Nephron progenitor cell (in vitro differentiated cells): ENCODE measurements at regions not wholly inside any gene's neighbourhood (a gene's known extent, or its start where the extent isn't known, plus 50 kb on each side); places are given as distances from the start of the nearest gene placed in this dataset.

Experiments used
- DNase-seq: peaks from one replicate; pipeline ENCODE4 v3.0.0; 2021
- H3K27ac Mint-ChIP-seq: 2 replicates; pipeline ENCODE4 v1.8.0; 2021; ENCODE audit warnings: mild to moderate bottlenecking, moderate library complexity, mixed read lengths
- H3K27me3 Mint-ChIP-seq: 2 replicates; pipeline ENCODE4 v1.8.0; 2021; ENCODE audit warnings: mild to moderate bottlenecking, low read depth, mixed read lengths; ENCODE audit not compliant: poor library complexity
- H3K36me3 Mint-ChIP-seq: 2 replicates; pipeline ENCODE4 v1.8.0; 2021; ENCODE audit warnings: low read depth, mixed read lengths
- H3K4me1 Mint-ChIP-seq: 2 replicates; pipeline ENCODE4 v1.8.0; 2021; ENCODE audit warnings: mixed read lengths
- H3K4me3 Mint-ChIP-seq: 2 replicates; pipeline ENCODE4 v1.8.0; 2021; ENCODE audit warnings: mild to moderate bottlenecking, moderate library complexity, mixed read lengths
- H3K9me3 Mint-ChIP-seq: 2 replicates; pipeline ENCODE4 v1.8.0; 2021; ENCODE audit warnings: mild to moderate bottlenecking, moderate library complexity, mixed read lengths
- TF ChIP-seq, protein P1 (sequence below): fragments of 200-600 bp; sonication (generic); IDR thresholded peaks from 2 replicates; pipeline ENCODE4 v1.5.0; 2021; ENCODE audit warnings: antibody characterized with exemption

DNA sequence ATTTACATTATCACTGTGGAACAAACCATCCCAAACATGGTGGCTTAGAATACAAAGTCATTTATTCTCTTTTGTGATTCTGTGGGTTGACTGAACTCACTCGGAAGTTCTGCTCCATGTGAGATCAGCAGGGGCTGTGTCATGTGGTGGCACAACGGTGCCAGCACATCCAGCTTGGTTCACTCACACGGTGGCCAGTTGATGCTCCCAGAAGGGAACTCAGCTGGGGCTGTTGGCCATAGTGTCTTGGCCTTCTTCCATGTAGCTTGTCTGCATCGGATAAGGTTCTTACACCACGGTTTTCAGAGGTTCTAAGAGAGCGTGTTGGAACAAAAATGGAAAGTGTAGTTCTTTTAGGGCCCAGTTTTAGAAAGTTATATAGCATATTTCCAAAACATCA is 312.7 kb downstream of the DMRT2 start:
- no peaks in the 10 kb centered on the region for H3K4me1 Mint-ChIP-seq
- TF ChIP-seq, protein P1, sequence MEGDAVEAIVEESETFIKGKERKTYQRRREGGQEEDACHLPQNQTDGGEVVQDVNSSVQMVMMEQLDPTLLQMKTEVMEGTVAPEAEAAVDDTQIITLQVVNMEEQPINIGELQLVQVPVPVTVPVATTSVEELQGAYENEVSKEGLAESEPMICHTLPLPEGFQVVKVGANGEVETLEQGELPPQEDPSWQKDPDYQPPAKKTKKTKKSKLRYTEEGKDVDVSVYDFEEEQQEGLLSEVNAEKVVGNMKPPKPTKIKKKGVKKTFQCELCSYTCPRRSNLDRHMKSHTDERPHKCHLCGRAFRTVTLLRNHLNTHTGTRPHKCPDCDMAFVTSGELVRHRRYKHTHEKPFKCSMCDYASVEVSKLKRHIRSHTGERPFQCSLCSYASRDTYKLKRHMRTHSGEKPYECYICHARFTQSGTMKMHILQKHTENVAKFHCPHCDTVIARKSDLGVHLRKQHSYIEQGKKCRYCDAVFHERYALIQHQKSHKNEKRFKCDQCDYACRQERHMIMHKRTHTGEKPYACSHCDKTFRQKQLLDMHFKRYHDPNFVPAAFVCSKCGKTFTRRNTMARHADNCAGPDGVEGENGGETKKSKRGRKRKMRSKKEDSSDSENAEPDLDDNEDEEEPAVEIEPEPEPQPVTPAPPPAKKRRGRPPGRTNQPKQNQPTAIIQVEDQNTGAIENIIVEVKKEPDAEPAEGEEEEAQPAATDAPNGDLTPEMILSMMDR: no peak
- peaks cover 4% of the 10 kb centered on the region for H3K27me3 Mint-ChIP-seq
- H3K27ac Mint-ChIP-seq: no peak overlapping the region
- no peaks in the 10 kb centered on the region for H3K36me3 Mint-ChIP-seq
- no peak for DNase-seq
- no peak overlapping the region for H3K4me3 Mint-ChIP-seq
- H3K9me3 Mint-ChIP-seq: peaks cover 50% of the 10 kb centered on the region

DNA sequence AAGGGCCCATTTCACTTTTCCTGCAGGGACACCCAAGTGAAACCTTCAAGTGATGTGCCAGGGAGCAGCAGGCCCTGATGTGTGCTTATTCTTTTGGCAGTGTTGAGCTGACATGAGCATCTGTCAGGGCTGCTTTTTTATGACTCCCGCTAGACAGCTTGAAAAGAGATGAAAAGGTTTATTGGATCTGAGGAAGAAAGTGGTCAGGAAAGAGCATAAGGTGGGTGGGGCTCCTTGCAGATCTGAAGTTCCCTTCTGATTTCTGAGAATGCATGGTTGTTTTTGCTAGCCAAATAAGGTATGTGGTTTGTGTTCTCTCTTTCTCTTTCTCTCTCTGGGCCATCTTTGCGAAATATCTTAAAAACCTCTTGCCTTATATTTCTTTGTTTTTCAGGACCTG is 316.1 kb downstream of the DMRT2 start:
- H3K36me3 Mint-ChIP-seq: no peaks in the 10 kb centered on the region
- peaks cover 39% of the 10 kb centered on the region for H3K9me3 Mint-ChIP-seq
- no peaks in the 10 kb centered on the region for H3K4me1 Mint-ChIP-seq
- TF ChIP-seq, protein P1: no peak
- no peak overlapping the region for H3K4me3 Mint-ChIP-seq
- H3K27me3 Mint-ChIP-seq: peaks cover 4% of the 10 kb centered on the region
- H3K27ac Mint-ChIP-seq: no peak overlapping the region
- no peak for DNase-seq

DNA sequence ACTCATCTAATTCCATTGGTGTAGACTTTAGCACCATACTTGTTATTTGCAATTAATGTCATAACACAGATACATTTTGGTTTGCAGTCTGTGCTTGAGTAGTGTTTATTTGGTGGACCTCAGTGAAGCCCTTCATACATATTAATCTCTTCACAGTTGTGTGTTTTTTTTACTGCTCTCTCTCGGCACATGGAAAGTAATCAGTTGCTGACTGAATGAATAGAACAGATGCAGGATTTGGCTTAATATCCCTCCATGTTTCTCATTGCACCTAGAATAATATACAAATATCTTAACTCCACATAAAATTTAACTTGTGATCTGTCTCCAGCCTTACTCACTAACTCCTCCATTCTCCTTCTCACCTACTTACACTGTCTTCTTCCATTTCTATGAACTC is 319.1 kb downstream of the DMRT2 start:
- no peak for DNase-seq
- Mint-ChIP-seq H3K27ac (no peak overlapping the region), H3K4me1 (no peaks in the 10 kb centered on the region), H3K27me3 (no peaks in the 10 kb centered on the region), H3K36me3 (no peaks in the 10 kb centered on the region), H3K4me3 (no peak overlapping the region), H3K9me3 (peaks cover 31% of the 10 kb centered on the region)
- TF ChIP-seq, protein P1: no peak

DNA sequence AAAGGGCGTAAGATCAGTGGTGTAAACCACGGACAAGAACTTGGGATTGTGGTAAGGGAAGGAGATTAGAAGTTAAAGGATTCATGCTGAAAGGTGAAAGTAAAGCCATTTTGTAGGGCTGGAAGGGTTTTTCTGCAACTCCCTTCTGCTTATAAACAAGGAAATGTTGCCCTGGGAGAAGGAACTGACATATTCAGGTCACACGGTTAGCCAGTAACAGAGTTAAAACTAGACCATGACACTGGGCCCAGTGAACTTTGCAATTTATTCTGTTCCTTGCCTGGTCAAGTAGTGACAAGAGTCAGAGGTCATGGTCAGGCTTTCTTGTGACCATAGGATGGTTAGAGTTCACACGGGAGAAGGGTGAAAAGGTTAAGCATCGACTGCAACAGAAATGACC is 323.3 kb downstream of the DMRT2 start:
- Mint-ChIP-seq H3K27me3 (no peaks in the 10 kb centered on the region), H3K4me1 (no peaks in the 10 kb centered on the region), H3K27ac (no peak overlapping the region), H3K4me3 (no peak overlapping the region), H3K9me3 (peaks cover 30% of the 10 kb centered on the region), H3K36me3 (no peaks in the 10 kb centered on the region)
- DNase-seq: no peak
- TF ChIP-seq, protein P1: no peak

DNA sequence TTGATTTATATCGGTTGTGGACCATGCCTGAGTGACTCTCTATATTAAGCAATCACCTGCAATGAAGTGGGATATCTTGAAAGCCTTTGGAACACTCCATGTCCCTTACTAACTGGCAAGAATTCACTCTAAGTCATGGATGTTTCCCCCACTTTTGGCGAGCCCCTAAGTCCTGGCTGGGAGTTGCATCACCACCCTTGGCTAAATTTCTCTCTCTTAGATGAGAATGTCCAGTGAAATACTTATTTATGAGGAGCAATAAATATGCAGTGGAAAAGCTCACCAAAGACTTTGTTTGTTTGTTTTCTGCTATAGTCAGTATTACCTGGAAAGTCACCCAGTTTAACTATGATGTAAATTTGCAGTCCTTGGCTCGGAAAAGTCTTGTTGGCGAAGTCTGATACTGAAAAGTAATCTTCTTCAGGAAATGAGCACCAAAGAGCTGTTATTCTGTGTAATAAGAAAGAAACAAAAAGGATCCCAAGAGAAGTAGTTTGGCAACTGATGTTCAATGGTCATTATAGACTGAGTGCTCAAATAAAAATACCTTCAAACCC is 333.8 kb downstream of the DMRT2 start:
- no peak for DNase-seq
- no peak overlapping the region for H3K4me3 Mint-ChIP-seq
- no peaks in the 10 kb centered on the region for H3K4me1 Mint-ChIP-seq
- TF ChIP-seq, protein P1: no peak
- peaks cover 61% of the 10 kb centered on the region for H3K9me3 Mint-ChIP-seq
- no peaks in the 10 kb centered on the region for H3K27me3 Mint-ChIP-seq
- no peaks in the 10 kb centered on the region for H3K36me3 Mint-ChIP-seq
- H3K27ac Mint-ChIP-seq: no peak overlapping the region

DNA sequence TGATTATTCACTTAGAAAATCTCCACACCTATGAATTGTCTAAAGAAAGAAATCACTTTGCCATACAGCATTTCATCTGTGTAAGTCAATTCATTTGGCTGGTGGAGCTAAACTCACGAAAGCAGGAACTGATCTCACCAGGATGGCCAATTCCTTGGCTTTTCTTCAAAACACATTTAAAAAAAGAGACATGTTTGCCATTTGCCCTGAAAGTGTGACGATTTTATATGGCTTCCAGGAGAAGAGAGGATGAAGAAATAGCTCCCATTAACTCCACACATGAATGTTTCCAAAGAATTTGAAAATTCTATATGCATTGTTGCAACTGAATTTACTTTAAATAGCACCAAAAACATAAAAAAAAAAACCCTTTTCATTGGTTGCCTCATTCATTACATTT is 334.7 kb downstream of the DMRT2 start:
- DNase-seq: no peak
- H3K4me1 Mint-ChIP-seq: no peaks in the 10 kb centered on the region
- H3K9me3 Mint-ChIP-seq: peaks cover 61% of the 10 kb centered on the region
- TF ChIP-seq, protein P1: no peak
- no peak overlapping the region for H3K27ac Mint-ChIP-seq
- no peaks in the 10 kb centered on the region for H3K36me3 Mint-ChIP-seq
- H3K27me3 Mint-ChIP-seq: no peaks in the 10 kb centered on the region
- no peak overlapping the region for H3K4me3 Mint-ChIP-seq
